ENCODE measurements at regions not wholly inside any gene's neighbourhood (a gene's known extent, or its start where the extent isn't known, plus 50 kb on each side); places are given as distances from the start of the nearest gene placed in this dataset.
"Not testable (repeated sequence)": the region's sequence is repeated elsewhere in the genome, so short reads cannot be mapped to it uniquely, and the experiment has no call there.

- WGBS, result 93% methylated on average over 5 of the region's 6 CpGs
Measured at GRCh38 chr12:93091886-93092648, 163.0 kb upstream of the EEA1 start.

GRCh38 chr12:93092649-93092945 lies 163.5 kb upstream of the EEA1 start:
- intact Hi-C loops (cut with DNase I), result no loop called here
- no peaks in the 10 kb centered on the region for H3K27me3 ChIP-seq
- DNase-seq (ENCODE audit: extremely low spot score), result no peak
- no peaks in the 10 kb centered on the region for H3K9me3 ChIP-seq
- TF ChIP-seq POLR2AphosphoS5 (IDR thresholded peaks at IDR 0.05), result no peak
- TF ChIP-seq POLR2A (IDR thresholded peaks at IDR 0.05; ENCODE audit: low read depth), result no peak
- no peak for TF ChIP-seq CTCF (IDR thresholded peaks at IDR 0.05)
- TF ChIP-seq EP300 (IDR thresholded peaks at IDR 0.05), result no peak
- H3K27ac ChIP-seq (replicated peaks in 1 of 4), result no peak overlapping the region
- 96% methylated on average over 6 of the region's 6 CpGs for WGBS
- no peak overlapping the region for H3K4me3 ChIP-seq
- no peaks in the 10 kb centered on the region for H3K4me1 ChIP-seq
- no peaks in the 10 kb centered on the region for H3K36me3 ChIP-seq

More at GRCh38 chr12:93091886-93092648, 163.0 kb upstream of the EEA1 start:
- no peaks in the 10 kb centered on the region for H3K27me3 ChIP-seq
- H3K4me3 ChIP-seq, result no peak overlapping the region
- intact Hi-C loops (cut with DNase I), result no loop called here
- H3K9me3 ChIP-seq, result no peaks in the 10 kb centered on the region
- DNase-seq (ENCODE audit: extremely low spot score), result no peak
- TF ChIP-seq EP300 (IDR thresholded peaks at IDR 0.05), result no peak
- TF ChIP-seq CTCF (IDR thresholded peaks at IDR 0.05), result no peak
- TF ChIP-seq POLR2AphosphoS5 (IDR thresholded peaks at IDR 0.05), result no peak
- no peaks in the 10 kb centered on the region for H3K36me3 ChIP-seq
- no peaks in the 10 kb centered on the region for H3K4me1 ChIP-seq
- H3K27ac ChIP-seq (replicated peaks in 1 of 4), result no peak overlapping the region

GRCh38 chr12:93093243-93093642 lies 164.1 kb upstream of the EEA1 start:
- Histone ChIP-seq H3K9me3 (no peaks in the 10 kb centered on the region), H3K4me3 (no peak overlapping the region), H3K36me3 (no peaks in the 10 kb centered on the region), H3K4me1 (no peaks in the 10 kb centered on the region), H3K27ac (replicated peaks in 1 of 4) (no peak overlapping the region), H3K27me3 (no peaks in the 10 kb centered on the region)
- DNase-seq (ENCODE audit: extremely low spot score), result no peak
- TF ChIP-seq POLR2AphosphoS5 (IDR thresholded peaks at IDR 0.05) (no peak), CTCF (IDR thresholded peaks at IDR 0.05) (no peak)
- intact Hi-C loops (cut with DNase I), result no loop called here
- WGBS, result 88% methylated on average over 3 of the region's 3 CpGs

- intact Hi-C loops (cut with DNase I), result not testable (repeated sequence)
Measured at GRCh38 chr12:93094222-93094621, 165.1 kb upstream of the EEA1 start.

GRCh38 chr12:93094988-93095737 lies 166.1 kb upstream of the EEA1 start:
- 76% methylated on average over 6 of the region's 7 CpGs for WGBS
- intact Hi-C loops (cut with DNase I), result no loop called here
- Histone ChIP-seq H3K27me3 (no peaks in the 10 kb centered on the region), H3K9me3 (no peaks in the 10 kb centered on the region), H3K27ac (replicated peaks in 1 of 4) (no peak overlapping the region), H3K4me1 (peaks cover 0 to 2% (median 0%) of the 10 kb centered on the region in 4 donors), H3K4me3 (no peak overlapping the region), H3K36me3 (no peaks in the 10 kb centered on the region)
- no peak for DNase-seq (ENCODE audit: extremely low spot score)
- TF ChIP-seq CTCF (IDR thresholded peaks at IDR 0.05) (no peak), EP300 (IDR thresholded peaks at IDR 0.05) (no peak), POLR2AphosphoS5 (IDR thresholded peaks at IDR 0.05) (no peak), POLR2A (IDR thresholded peaks at IDR 0.05; ENCODE audit: low read depth) (no peak)

More at GRCh38 chr12:93094222-93094621, 165.1 kb upstream of the EEA1 start:
- not testable (repeated sequence) for H3K27ac ChIP-seq (replicated peaks in 1 of 4); H3K27me3 ChIP-seq; H3K4me3 ChIP-seq; H3K9me3 ChIP-seq; H3K4me1 ChIP-seq; DNase-seq (ENCODE audit: extremely low spot score); H3K36me3 ChIP-seq
- 89% methylated on average over 9 of the region's 9 CpGs for WGBS

Data from esophagus muscularis mucosa (tissue), 4 donors.